HUDEP-2 (cell line): ENCODE measurements at regions not wholly inside any gene's neighbourhood (a gene's known extent, or its start where the extent isn't known, plus 50 kb on each side); places are given as distances from the start of the nearest gene placed in this dataset.
"Not testable (repeated sequence)": the region's sequence is repeated elsewhere in the genome, so short reads cannot be mapped to it uniquely, and the experiment has no call there.

Source experiments
- DNase-seq, 76 experiments: peaks; one replicate each; lab custom pipeline; 2025; ENCODE audit not compliant: unreplicated experiment in 76 of 76; lab: John Stamatoyannopoulos, UW

- DNase-seq: no peak
These were observed 96.6 kb upstream of the PARD3 start for GRCh38 chr10:34911661-34912205.

- no peak for DNase-seq
These were observed 93.4 kb upstream of the PARD3 start for GRCh38 chr10:34908481-34908880.

GRCh38 chr10:34907743-34908430 is 92.8 kb upstream of the PARD3 start:
- DNase-seq: no peak

GRCh38 chr10:34906067-34906965 is 91.2 kb upstream of the PARD3 start:
- no peak for DNase-seq

- DNase-seq: no peak
These were observed 90.3 kb upstream of the PARD3 start for GRCh38 chr10:34905200-34905927.

- DNase-seq: no peak
These were observed 89.1 kb upstream of the PARD3 start for GRCh38 chr10:34904191-34904590.

GRCh38 chr10:34899161-34899560 is 84.1 kb upstream of the PARD3 start:
- no peak for DNase-seq

- DNase-seq: no peak
These were observed 80.9 kb upstream of the PARD3 start for GRCh38 chr10:34895977-34896376.

GRCh38 chr10:34895046-34895445 is 80.0 kb upstream of the PARD3 start:
- DNase-seq: not testable (repeated sequence)

- DNase-seq: not testable (repeated sequence)
These were observed 77.4 kb upstream of the PARD3 start for GRCh38 chr10:34892521-34892920.

GRCh38 chr10:34890939-34891338 is 75.8 kb upstream of the PARD3 start:
- no peak for DNase-seq

GRCh38 chr10:34889004-34889869 is 74.1 kb upstream of the PARD3 start:
- no peak for DNase-seq

GRCh38 chr10:34886906-34887642 is 72.0 kb upstream of the PARD3 start:
- no peak for DNase-seq

- DNase-seq: no peak
These were observed 70.8 kb upstream of the PARD3 start for GRCh38 chr10:34885898-34886297.

GRCh38 chr10:34885011-34885410 is 69.9 kb upstream of the PARD3 start:
- no peak for DNase-seq

GRCh38 chr10:34884272-34884952 is 69.3 kb upstream of the PARD3 start:
- no peak for DNase-seq

- no peak for DNase-seq
These were observed 65.7 kb upstream of the PARD3 start for GRCh38 chr10:34880817-34881216.

- DNase-seq: not testable (repeated sequence)
These were observed 63.6 kb upstream of the PARD3 start for GRCh38 chr10:34878651-34879050.

GRCh38 chr10:34875061-34875460 is 60.0 kb upstream of the PARD3 start:
- DNase-seq: no peak
